ENCODE measurements at regions not wholly inside any gene's neighbourhood (a gene's known extent, or its start where the extent isn't known, plus 50 kb on each side); places are given as distances from the start of the nearest gene placed in this dataset.

DNA sequence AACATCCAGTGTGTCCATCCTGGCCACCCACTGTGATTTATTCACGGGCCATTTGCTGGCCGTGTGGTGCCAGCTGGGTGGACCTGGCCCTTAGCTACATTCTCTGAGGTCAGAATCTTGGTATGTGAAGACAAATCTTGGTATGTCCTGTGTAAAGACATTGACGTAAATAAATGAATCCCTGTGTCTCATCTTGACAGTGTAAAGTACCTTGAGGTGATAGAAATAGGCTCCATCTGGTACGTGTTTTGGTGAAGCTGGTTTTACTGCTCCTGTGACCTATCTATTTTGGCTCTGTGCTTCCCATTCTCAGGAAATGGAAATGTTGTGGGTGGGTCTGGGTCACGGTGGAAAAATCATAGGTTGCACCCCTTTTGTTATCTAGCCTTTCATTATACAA lies 245.4 kb upstream of the ANKH start:
- Histone ChIP-seq H3K36me3 (no peaks in the 10 kb centered on the region), H3K9me3 (ENCODE audit: low read depth) (no peaks in the 10 kb centered on the region), H3K4me3 (no peak overlapping the region), H3K27ac (no peak overlapping the region), H3K27me3 (no peaks in the 10 kb centered on the region), H3K4me1 (ENCODE audit: low read depth) (no peaks in the 10 kb centered on the region)
- DNase-seq (ENCODE audit: low read depth in 1 of 2, low spot score in 1 of 2), result no peak
- TF ChIP-seq, protein P1, sequence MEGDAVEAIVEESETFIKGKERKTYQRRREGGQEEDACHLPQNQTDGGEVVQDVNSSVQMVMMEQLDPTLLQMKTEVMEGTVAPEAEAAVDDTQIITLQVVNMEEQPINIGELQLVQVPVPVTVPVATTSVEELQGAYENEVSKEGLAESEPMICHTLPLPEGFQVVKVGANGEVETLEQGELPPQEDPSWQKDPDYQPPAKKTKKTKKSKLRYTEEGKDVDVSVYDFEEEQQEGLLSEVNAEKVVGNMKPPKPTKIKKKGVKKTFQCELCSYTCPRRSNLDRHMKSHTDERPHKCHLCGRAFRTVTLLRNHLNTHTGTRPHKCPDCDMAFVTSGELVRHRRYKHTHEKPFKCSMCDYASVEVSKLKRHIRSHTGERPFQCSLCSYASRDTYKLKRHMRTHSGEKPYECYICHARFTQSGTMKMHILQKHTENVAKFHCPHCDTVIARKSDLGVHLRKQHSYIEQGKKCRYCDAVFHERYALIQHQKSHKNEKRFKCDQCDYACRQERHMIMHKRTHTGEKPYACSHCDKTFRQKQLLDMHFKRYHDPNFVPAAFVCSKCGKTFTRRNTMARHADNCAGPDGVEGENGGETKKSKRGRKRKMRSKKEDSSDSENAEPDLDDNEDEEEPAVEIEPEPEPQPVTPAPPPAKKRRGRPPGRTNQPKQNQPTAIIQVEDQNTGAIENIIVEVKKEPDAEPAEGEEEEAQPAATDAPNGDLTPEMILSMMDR (IDR thresholded peaks at IDR 0.05; ENCODE audit: low read depth, low read length), result no peak

DNA sequence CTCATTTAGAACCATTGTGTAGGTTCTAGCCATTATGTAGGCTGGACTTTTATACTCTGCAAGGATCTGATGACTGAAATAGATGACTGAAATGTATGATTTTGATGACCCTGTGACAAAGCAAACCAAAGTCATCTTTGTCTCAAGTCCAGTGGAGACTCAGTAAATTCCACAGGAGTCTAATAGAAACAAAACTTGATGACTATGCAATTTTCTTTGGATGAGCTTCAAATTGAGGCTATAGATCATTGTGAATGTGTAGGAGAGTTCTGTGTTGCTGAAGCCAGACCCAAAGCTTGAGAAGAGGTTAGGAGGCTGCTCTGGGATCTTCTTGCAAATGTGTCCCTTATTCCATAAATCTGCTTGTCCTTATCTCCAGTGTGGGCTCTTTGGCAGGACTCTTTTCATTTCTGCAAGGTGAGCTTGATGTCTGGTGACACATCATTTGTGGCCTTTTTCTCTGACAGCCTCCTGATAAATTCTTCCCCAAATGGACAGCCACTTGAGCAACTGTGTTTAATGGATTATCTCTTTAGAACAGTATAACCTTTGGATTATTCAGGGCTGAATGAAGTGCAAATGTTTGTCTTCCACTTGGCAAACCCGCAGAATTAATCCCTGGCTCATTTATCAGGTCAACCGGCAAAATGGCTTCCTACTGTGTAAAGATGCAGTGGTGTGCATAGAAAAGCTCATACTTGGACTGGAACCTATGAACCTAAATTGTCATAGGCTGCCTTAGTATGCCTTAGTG lies 235.1 kb upstream of the ANKH start:
- Histone ChIP-seq H3K27ac (no peak overlapping the region), H3K4me1 (ENCODE audit: low read depth) (peaks cover 7% of the 10 kb centered on the region), H3K36me3 (no peaks in the 10 kb centered on the region), H3K4me3 (no peak overlapping the region), H3K9me3 (ENCODE audit: low read depth) (no peaks in the 10 kb centered on the region), H3K27me3 (no peaks in the 10 kb centered on the region)
- TF ChIP-seq, protein P1 (IDR thresholded peaks at IDR 0.05; ENCODE audit: low read depth, low read length), result no peak
- DNase-seq (ENCODE audit: low read depth in 1 of 2, low spot score in 1 of 2), result peak in 1 of 2 donors; percentile 12

DNA sequence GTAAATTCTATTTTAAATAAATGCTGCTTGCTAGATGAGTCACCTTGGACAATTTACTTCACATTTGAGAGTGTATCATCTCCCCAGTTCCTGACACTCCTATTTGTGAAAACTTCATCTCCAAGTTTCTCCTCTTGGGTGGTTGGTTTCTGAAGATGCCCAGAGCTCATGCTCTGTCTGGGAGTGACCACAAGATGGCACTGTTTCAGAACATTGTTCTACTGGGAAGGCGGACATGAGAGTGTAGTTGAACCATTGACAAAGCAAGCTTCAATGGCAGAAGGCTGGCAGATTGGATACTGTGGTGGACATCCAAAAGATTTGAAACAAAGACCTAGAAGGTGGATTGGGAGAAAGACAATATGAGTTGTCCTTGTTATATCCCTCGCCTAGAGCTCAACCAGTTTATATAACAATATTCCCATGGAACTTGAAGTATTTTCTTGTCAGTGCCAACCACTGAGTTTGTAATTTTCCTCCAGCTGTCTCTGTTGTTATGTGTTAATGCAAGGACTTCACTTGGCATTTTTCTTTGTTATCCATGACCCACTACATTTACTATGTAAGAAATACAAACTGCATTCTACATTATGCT lies 234.3 kb upstream of the ANKH start:
- no peaks in the 10 kb centered on the region for H3K27me3 ChIP-seq
- peaks cover 7% of the 10 kb centered on the region for H3K4me1 ChIP-seq (ENCODE audit: low read depth)
- TF ChIP-seq, protein P1 (IDR thresholded peaks at IDR 0.05; ENCODE audit: low read depth, low read length), result peak; percentile 77
- no peak overlapping the region for H3K4me3 ChIP-seq
- no peak overlapping the region for H3K27ac ChIP-seq
- DNase-seq (ENCODE audit: low read depth in 1 of 2, low spot score in 1 of 2), result peak; percentile 68 to 71
- H3K36me3 ChIP-seq, result no peaks in the 10 kb centered on the region
- H3K9me3 ChIP-seq (ENCODE audit: low read depth), result peaks cover 3% of the 10 kb centered on the region

DNA sequence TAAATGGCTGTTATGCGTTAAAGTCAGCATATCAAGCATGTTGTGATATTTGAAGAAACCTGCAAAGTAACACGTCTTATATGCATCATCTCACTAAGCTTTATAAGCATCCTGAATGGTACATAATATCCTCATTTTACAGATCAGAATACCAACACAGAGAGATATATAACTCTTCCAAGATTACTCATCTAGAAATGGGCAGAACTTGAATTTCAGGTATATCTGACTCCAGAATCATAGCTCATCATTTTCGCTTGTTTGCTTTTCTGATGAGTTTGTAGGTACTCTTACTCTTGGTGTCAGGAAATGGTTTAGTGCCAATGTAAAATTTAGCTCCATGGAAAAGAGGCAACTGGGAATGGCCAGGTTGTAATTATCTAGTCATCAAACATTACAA lies 232.3 kb upstream of the ANKH start:
- H3K9me3 ChIP-seq (ENCODE audit: low read depth), result peaks cover 3% of the 10 kb centered on the region
- H3K4me3 ChIP-seq, result no peak overlapping the region
- no peak for DNase-seq (ENCODE audit: low read depth in 1 of 2, low spot score in 1 of 2)
- no peaks in the 10 kb centered on the region for H3K27me3 ChIP-seq
- no peak overlapping the region for H3K27ac ChIP-seq
- no peaks in the 10 kb centered on the region for H3K36me3 ChIP-seq
- H3K4me1 ChIP-seq (ENCODE audit: low read depth), result peaks cover 7% of the 10 kb centered on the region
- TF ChIP-seq, protein P1 (IDR thresholded peaks at IDR 0.05; ENCODE audit: low read depth, low read length), result no peak

DNA sequence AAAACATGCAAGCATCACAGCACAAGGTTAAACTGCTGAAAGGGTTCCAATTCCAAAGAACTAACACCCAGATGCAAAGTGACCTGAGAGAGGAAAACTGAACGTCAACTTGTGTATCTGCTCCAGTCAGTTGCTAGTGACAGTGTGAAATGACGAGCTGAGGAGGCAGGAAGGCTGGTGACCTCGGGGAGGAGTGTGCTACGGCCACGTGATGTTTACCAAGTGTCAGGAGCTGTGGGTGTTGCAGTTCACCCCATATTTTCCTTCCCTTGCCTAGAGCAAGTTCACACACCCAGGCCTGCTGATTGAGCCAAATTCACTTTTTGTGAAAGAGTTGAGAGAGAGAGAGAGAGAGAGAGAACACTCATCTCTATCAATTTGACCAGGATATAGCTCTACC lies 231.6 kb upstream of the ANKH start:
- Histone ChIP-seq H3K4me1 (ENCODE audit: low read depth) (peaks cover 7% of the 10 kb centered on the region), H3K27me3 (no peaks in the 10 kb centered on the region), H3K27ac (no peak overlapping the region), H3K4me3 (no peak overlapping the region), H3K9me3 (ENCODE audit: low read depth) (peaks cover 3% of the 10 kb centered on the region), H3K36me3 (no peaks in the 10 kb centered on the region)
- DNase-seq (ENCODE audit: low read depth in 1 of 2, low spot score in 1 of 2), result peak in 1 of 2 donors; percentile 1
- TF ChIP-seq, protein P1 (IDR thresholded peaks at IDR 0.05; ENCODE audit: low read depth, low read length), result no peak
